Sigmoid colon (tissue), 6 donors: ENCODE measurements at regions not wholly inside any gene's neighbourhood (a gene's known extent, or its start where the extent isn't known, plus 50 kb on each side); places are given as distances from the start of the nearest gene placed in this dataset.
A peak's percentile ranks its signal among the peaks of the same experiment; 100 is the strongest.

Experiments
- DNase-seq: peaks from one replicate; pipeline ENCODE4 v3.0.0-alpha.2; 2019
- H3K27ac ChIP-seq, 4 donors: fragments of 200-600 bp; sonication (generic); one replicate each; pipeline ENCODE4 v1.5.1; 2016 to 2019; ENCODE audit warnings: mild to moderate bottlenecking in 1 of 4
- H3K27me3 ChIP-seq, 3 donors: fragments of 200-600 bp; sonication (generic); one replicate each; pipeline ENCODE4 v1.5.1; 2019; ENCODE audit warnings: mild to moderate bottlenecking in 1 of 3
- H3K36me3 ChIP-seq, 4 donors: fragments of 200-600 bp; sonication (generic); one replicate each; pipeline ENCODE4 v1.5.1; 2016 to 2019
- H3K4me1 ChIP-seq, 4 donors: fragments of 200-600 bp; sonication (generic); one replicate each; pipeline ENCODE4 v1.5.1; 2017 to 2019
- H3K4me3 ChIP-seq, 4 donors: fragments of 200-600 bp; sonication (generic); one replicate each; pipeline ENCODE4 v1.5.1; 2017 to 2019; ENCODE audit warnings: mild to moderate bottlenecking in 2 of 4, moderate library complexity in 1 of 4
- H3K9me3 ChIP-seq, 4 donors: fragments of 200-600 bp in 3 of 4; sonication (generic) in 3 of 4; one replicate each; pipeline versions ENCODE4 v1.5.1 to v1.6.1; 2013 to 2019
- EP300 ChIP-seq, 4 donors: sonication (generic); formaldehyde crosslinking; IDR thresholded peaks; one replicate each; pipeline ENCODE4 v1.6.1; 2017; ENCODE audit warnings: antibody characterized with exemption in 4 of 4
- POLR2A ChIP-seq, 2 donors: fragments of 450-650 bp; IDR thresholded peaks; one replicate each; pipeline ENCODE4 v1.6.1; 2016; ENCODE audit warnings: antibody characterized with exemption in 2 of 2, mild to moderate bottlenecking in 2 of 2, moderate library complexity in 2 of 2
- POLR2AphosphoS5 ChIP-seq, 4 donors: sonication (generic); formaldehyde crosslinking; IDR thresholded peaks; one replicate each; pipeline ENCODE4 v1.6.1; 2017; ENCODE audit warnings: antibody characterized with exemption in 4 of 4
- WGBS, 2 donors: extraction: QIAGEN DNeasy Blood & Tissue Kit; methylation state at CpG; one replicate each; pipeline ENCODE4 v1.1.7; 2013; 5-methylcytosine and 5-hydroxymethylcytosine counted together
- intact Hi-C: fragments of 100-400 bp; cut with DNase I; formaldehyde crosslinking; loops from one replicate; pipeline ENCODE4 v1.15.1; 2023
- TF ChIP-seq, protein P1 (sequence below), 4 experiments: fragments of 450-650 bp in 3 of 4; fragments of 200-600 bp in 1 of 4; IDR thresholded peaks; one replicate each; pipeline ENCODE4 v1.5.1; 2016 to 2019; ENCODE audit warnings: antibody characterized with exemption in 4 of 4, mild to moderate bottlenecking in 3 of 4, moderate library complexity in 2 of 4
- donor health status: healthy with polysubstance abuse.
- donor health status: healthy.

DNA sequence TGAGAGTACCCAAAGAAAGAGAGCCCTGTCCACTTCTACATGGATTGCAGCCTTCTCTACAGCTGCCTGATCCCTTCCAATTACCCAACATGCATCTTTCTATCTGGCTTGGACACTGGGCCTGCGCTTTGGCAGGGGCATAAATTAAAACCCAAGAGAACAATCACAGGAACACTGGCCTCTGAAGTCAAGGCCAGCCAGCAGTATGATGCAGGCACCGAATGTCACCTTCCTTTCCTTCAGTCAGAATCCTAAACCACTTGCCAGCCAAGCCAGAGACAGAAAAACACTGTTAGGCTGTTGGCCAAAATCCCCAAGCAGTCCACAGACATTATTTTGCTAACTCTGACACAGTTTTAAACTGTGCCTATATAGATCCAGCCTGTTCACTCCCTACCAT lies 113.7 kb downstream of the DUSP6 start:
- intact Hi-C loops = no loop called here
- Histone ChIP-seq H3K27me3 (no peaks in the 10 kb centered on the region), H3K9me3 (no peaks in the 10 kb centered on the region), H3K36me3 (no peaks in the 10 kb centered on the region), H3K4me3 (no peak overlapping the region), H3K4me1 (peaks cover 0 to 14% (median 4%) of the 10 kb centered on the region in 4 donors), H3K27ac (peak overlapping the region in 1 of 4 donors; percentile 66)
- DNase-seq = no peak
- 82 to 94% methylated on average over 2 of the region's 2 CpGs for WGBS, 2 donors
- peak; percentile 5 to 46 (median 34) for TF ChIP-seq POLR2AphosphoS5 (IDR thresholded peaks at IDR 0.05)
- TF ChIP-seq, protein P1, sequence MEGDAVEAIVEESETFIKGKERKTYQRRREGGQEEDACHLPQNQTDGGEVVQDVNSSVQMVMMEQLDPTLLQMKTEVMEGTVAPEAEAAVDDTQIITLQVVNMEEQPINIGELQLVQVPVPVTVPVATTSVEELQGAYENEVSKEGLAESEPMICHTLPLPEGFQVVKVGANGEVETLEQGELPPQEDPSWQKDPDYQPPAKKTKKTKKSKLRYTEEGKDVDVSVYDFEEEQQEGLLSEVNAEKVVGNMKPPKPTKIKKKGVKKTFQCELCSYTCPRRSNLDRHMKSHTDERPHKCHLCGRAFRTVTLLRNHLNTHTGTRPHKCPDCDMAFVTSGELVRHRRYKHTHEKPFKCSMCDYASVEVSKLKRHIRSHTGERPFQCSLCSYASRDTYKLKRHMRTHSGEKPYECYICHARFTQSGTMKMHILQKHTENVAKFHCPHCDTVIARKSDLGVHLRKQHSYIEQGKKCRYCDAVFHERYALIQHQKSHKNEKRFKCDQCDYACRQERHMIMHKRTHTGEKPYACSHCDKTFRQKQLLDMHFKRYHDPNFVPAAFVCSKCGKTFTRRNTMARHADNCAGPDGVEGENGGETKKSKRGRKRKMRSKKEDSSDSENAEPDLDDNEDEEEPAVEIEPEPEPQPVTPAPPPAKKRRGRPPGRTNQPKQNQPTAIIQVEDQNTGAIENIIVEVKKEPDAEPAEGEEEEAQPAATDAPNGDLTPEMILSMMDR (IDR thresholded peaks at IDR 0.05) = no peak

DNA sequence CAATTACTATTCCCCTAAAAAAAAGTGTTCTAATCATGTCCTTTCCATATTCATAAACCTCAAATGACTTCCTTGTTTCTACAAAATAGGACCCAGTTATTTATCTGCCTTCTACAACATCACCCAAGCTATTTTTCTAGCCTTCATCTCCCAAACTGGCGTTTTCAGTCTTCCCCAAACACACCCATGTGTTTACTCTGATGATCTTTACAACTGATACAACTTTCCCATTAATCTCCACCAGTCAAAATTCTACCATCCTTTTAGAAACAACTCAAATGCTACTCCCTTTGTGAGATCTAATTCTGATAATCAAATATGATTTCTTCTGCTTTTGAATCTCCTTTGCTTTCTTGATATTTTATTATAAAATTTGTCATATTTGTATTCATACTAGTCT lies 114.5 kb downstream of the DUSP6 start:
- intact Hi-C loops = no loop called here
- Histone ChIP-seq H3K9me3 (no peaks in the 10 kb centered on the region), H3K36me3 (no peaks in the 10 kb centered on the region), H3K4me3 (no peak overlapping the region), H3K27ac (no peak overlapping the region), H3K4me1 (peaks cover 0 to 14% (median 4%) of the 10 kb centered on the region in 4 donors), H3K27me3 (no peaks in the 10 kb centered on the region)
- TF ChIP-seq POLR2AphosphoS5 (IDR thresholded peaks at IDR 0.05) = no peak
- TF ChIP-seq, protein P1 (IDR thresholded peaks at IDR 0.05) = no peak
- no peak for TF ChIP-seq POLR2A (IDR thresholded peaks at IDR 0.05)
- TF ChIP-seq EP300 (IDR thresholded peaks at IDR 0.05) = no peak
- WGBS, 2 donors = 86 to 88% methylated on average over 1 of the region's 1 CpG
- no peak for DNase-seq

DNA sequence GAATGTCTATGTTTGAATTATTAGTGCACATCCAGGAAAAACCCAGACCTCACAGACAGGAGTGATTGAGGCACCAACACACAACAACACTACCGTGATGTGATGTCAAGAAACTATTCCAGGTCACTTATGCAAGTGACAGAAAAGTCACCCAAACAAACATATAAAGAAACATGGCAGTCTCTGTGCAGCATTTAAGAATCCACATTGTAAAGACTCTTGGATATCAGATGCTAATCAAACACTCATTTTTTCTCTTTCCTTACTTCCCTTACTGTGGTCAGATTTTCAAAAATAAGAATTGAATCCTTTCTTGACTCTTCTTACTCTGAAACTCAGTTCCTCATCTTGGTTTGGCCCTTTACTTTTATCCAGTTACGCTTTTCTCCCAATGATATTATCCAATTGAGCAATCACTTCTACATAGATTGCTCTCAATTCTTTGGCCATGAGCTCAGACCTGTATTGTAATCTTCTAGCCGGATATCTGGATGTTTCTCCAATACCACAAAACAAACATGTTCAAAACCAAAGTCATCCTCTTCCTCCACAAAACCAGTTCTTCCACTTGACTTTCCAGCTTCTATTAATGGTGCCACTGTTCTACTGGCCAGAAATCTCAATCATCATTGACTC lies 115.4 kb downstream of the DUSP6 start:
- Histone ChIP-seq H3K9me3 (peaks cover 0 to 2% (median 0%) of the 10 kb centered on the region in 4 donors), H3K27me3 (no peaks in the 10 kb centered on the region), H3K36me3 (no peaks in the 10 kb centered on the region), H3K27ac (no peak overlapping the region), H3K4me3 (no peak overlapping the region), H3K4me1 (peaks cover 0 to 14% (median 4%) of the 10 kb centered on the region in 4 donors)
- intact Hi-C loops = no loop called here
- no peak for DNase-seq
- TF ChIP-seq EP300 (IDR thresholded peaks at IDR 0.05) = no peak
- TF ChIP-seq, protein P1 (IDR thresholded peaks at IDR 0.05) = no peak
- no peak for TF ChIP-seq POLR2AphosphoS5 (IDR thresholded peaks at IDR 0.05)
- 68 to 86% methylated on average over 3 of the region's 3 CpGs for WGBS, 2 donors

DNA sequence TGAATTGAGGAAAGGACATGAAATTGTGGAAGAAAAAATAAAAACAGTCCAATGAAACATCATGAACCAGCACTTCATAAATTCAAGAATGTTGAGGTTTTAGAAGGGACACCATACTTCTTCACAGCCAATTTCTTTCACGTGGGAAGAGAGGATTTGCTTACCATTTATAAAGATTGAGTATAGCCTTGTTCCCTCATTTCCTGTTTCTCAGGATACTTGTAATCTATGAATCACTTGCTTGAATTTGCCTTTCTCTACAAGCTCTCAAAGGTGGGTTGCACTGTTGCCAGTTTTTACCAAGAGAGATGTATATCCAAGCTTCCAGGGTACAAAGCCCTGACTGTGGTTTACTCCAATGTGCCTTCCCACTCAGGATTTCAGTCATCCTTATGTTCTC lies 116.1 kb downstream of the DUSP6 start:
- TF ChIP-seq POLR2AphosphoS5 (IDR thresholded peaks at IDR 0.05) = no peak
- TF ChIP-seq, protein P1 (IDR thresholded peaks at IDR 0.05) = no peak
- no peak for TF ChIP-seq EP300 (IDR thresholded peaks at IDR 0.05)
- peaks cover 0 to 14% (median 4%) of the 10 kb centered on the region in 4 donors for H3K4me1 ChIP-seq
- intact Hi-C loops = no loop called here
- no peaks in the 10 kb centered on the region for H3K36me3 ChIP-seq
- no peak overlapping the region for H3K4me3 ChIP-seq
- H3K9me3 ChIP-seq = peaks cover 0 to 2% (median 0%) of the 10 kb centered on the region in 4 donors
- H3K27me3 ChIP-seq = no peaks in the 10 kb centered on the region
- WGBS, 2 donors = 54 to 73% methylated on average over 1 of the region's 1 CpG
- DNase-seq = no peak
- no peak overlapping the region for H3K27ac ChIP-seq
